Ovary (tissue), 7 donors: ENCODE measurements at regions not wholly inside any gene's neighbourhood (a gene's known extent, or its start where the extent isn't known, plus 50 kb on each side); places are given as distances from the start of the nearest gene placed in this dataset.

Experiments used
- DNase-seq, 5 donors: peaks; one replicate each; pipeline ENCODE4 v3.0.0-alpha.2; 2019 to 2020
- H3K27ac ChIP-seq, 2 donors: fragments of 200-600 bp; one replicate each; pipeline versions ENCODE4 v1.5.1 to v1.8.0; 2019 to 2022
- H3K27me3 ChIP-seq: fragments of 200-600 bp; one replicate; pipeline ENCODE4 v1.8.0; 2022
- H3K36me3 ChIP-seq: fragments of 200-600 bp; sonication (generic); one replicate; pipeline ENCODE4 v1.5.1; 2019
- H3K4me1 ChIP-seq: one replicate; pipeline ENCODE4 v1.8.1; 2013; ENCODE audit warnings: mild to moderate bottlenecking, moderate library complexity; ENCODE audit not compliant: insufficient read depth
- H3K4me3 ChIP-seq: fragments of 200-600 bp; sonication (generic); one replicate; pipeline ENCODE4 v1.5.1; 2017
- H3K9me3 ChIP-seq, 2 donors: fragments of 200-600 bp in 1 of 2; sonication (generic) in 1 of 2; one replicate each; pipeline versions ENCODE4 v1.5.1 to v1.8.1; 2013 to 2019; ENCODE audit warnings: mild to moderate bottlenecking in 1 of 2, moderate library complexity in 1 of 2
- CTCF ChIP-seq, 3 donors: fragments of 450-650 bp in 2 of 3; fragments of 200-600 bp in 1 of 3; IDR thresholded peaks; one replicate each; pipeline versions ENCODE4 v1.5.1 to v1.8.0; 2016 to 2022; ENCODE audit warnings: antibody characterized with exemption in 3 of 3, mild to moderate bottlenecking in 1 of 3
- EP300 ChIP-seq: sonication (generic); formaldehyde crosslinking; IDR thresholded peaks from one replicate; pipeline ENCODE4 v1.6.1; 2017; ENCODE audit warnings: antibody characterized with exemption
- POLR2A ChIP-seq: fragments of 450-650 bp; IDR thresholded peaks from one replicate; pipeline ENCODE4 v1.6.1; 2017; ENCODE audit warnings: antibody characterized with exemption, mild to moderate bottlenecking, moderate library complexity
- WGBS, 3 donors: extraction: QIAGEN DNeasy Blood & Tissue Kit in 1 of 3; methylation state at CpG; one replicate each; pipeline versions ENCODE4 v1.1.5 to v1.1.7; 2013 to 2017; 5-methylcytosine and 5-hydroxymethylcytosine counted together
- intact Hi-C, 4 donors: fragments of 100-400 bp; cut with DNase I; formaldehyde crosslinking; loops; one replicate each; pipeline versions ENCODE4 v1.11.0 to v1.15.1; 2022 to 2023
- donor health status: DM: no; HTN: no; CAD: no; lungs with moderate emphysema.
- donor health status: DM: no; HTN: no; CAD: no.
- donor health status: Bipolar disorder and iron deficiency.
- donor health status: DM: no; HTN: no; CAD: no.
- donor health status: DM: yes; HTN: yes; CAD: no.

- no peak overlapping the region for H3K4me3 ChIP-seq
- peaks cover 2% of the 10 kb centered on the region for H3K4me1 ChIP-seq
- H3K27me3 ChIP-seq: no peaks in the 10 kb centered on the region
- no peak overlapping the region for H3K27ac ChIP-seq
- H3K9me3 ChIP-seq: no peaks in the 10 kb centered on the region
- no peaks in the 10 kb centered on the region for H3K36me3 ChIP-seq
- WGBS, 3 donors: 64 to 71% (median 68%) methylated on average over 3 of the region's 3 CpGs
- intact Hi-C loops: no loop called here
- TF ChIP-seq POLR2A (no peak), EP300 (no peak)
- DNase-seq: no peak
Measured at GRCh38 chr7:91347290-91347689, 83.1 kb downstream of the FZD1 start.

GRCh38 chr7:91348711-91349110 is 84.5 kb downstream of the FZD1 start:
- no peaks in the 10 kb centered on the region for H3K36me3 ChIP-seq
- no peaks in the 10 kb centered on the region for H3K27me3 ChIP-seq
- H3K27ac ChIP-seq: no peak overlapping the region
- no peak overlapping the region for H3K4me3 ChIP-seq
- TF ChIP-seq POLR2A (no peak), EP300 (no peak), CTCF (IDR thresholded peaks at IDR 0.05) (no peak)
- DNase-seq: no peak
- no peaks in the 10 kb centered on the region for H3K9me3 ChIP-seq
- intact Hi-C loops: no loop called here
- peaks cover 2% of the 10 kb centered on the region for H3K4me1 ChIP-seq

GRCh38 chr7:91351374-91351773 is 87.1 kb downstream of the FZD1 start:
- no peaks in the 10 kb centered on the region for H3K4me1 ChIP-seq
- no peaks in the 10 kb centered on the region for H3K9me3 ChIP-seq
- H3K36me3 ChIP-seq: no peaks in the 10 kb centered on the region
- H3K27me3 ChIP-seq: no peaks in the 10 kb centered on the region
- intact Hi-C loops: no loop called here
- no peak for TF ChIP-seq POLR2A
- no peak for TF ChIP-seq EP300
- no peak for TF ChIP-seq CTCF (IDR thresholded peaks at IDR 0.05)
- no peak overlapping the region for H3K4me3 ChIP-seq
- DNase-seq: no peak
- WGBS, 3 donors: 87 to 94% (median 88%) methylated on average over 3 of the region's 3 CpGs
- no peak overlapping the region for H3K27ac ChIP-seq

GRCh38 chr7:91352091-91352490 is 87.9 kb downstream of the FZD1 start:
- intact Hi-C loops: no loop called here
- H3K27ac ChIP-seq: no peak overlapping the region
- no peaks in the 10 kb centered on the region for H3K9me3 ChIP-seq
- no peak overlapping the region for H3K4me3 ChIP-seq
- no peaks in the 10 kb centered on the region for H3K27me3 ChIP-seq
- TF ChIP-seq CTCF (IDR thresholded peaks at IDR 0.05) (no peak), EP300 (no peak), POLR2A (no peak)
- WGBS, 3 donors: 85 to 95% (median 87%) methylated on average over 4 of the region's 4 CpGs
- no peaks in the 10 kb centered on the region for H3K36me3 ChIP-seq
- no peak for DNase-seq
- no peaks in the 10 kb centered on the region for H3K4me1 ChIP-seq

- no peaks in the 10 kb centered on the region for H3K36me3 ChIP-seq
- no peak overlapping the region for H3K27ac ChIP-seq
- TF ChIP-seq EP300: no peak
- TF ChIP-seq CTCF (IDR thresholded peaks at IDR 0.05): no peak
- TF ChIP-seq POLR2A: no peak
- H3K27me3 ChIP-seq: no peaks in the 10 kb centered on the region
- H3K9me3 ChIP-seq: no peaks in the 10 kb centered on the region
- no peaks in the 10 kb centered on the region for H3K4me1 ChIP-seq
- no peak for DNase-seq
- no peak overlapping the region for H3K4me3 ChIP-seq
- 23 to 41% (median 24%) methylated on average over 2 of the region's 2 CpGs for WGBS, 3 donors
- intact Hi-C loops: no loop called here
Measured at GRCh38 chr7:91353848-91354247, 89.6 kb downstream of the FZD1 start.
